T-helper 1 cell (primary cell): ENCODE measurements at regions not wholly inside any gene's neighbourhood (a gene's known extent, or its start where the extent isn't known, plus 50 kb on each side); places are given as distances from the start of the nearest gene placed in this dataset.
A peak's percentile ranks its signal among the peaks of the same experiment; 100 is the strongest.

Experiments
- DNase-seq, 5 donors: peaks; one replicate each; pipeline ENCODE4 v3.0.0-alpha.2; 2012 to 2020

- DNase-seq = no peak
Observed at GRCh38 chr2:53445383-53446070, 322.1 kb upstream of the CHAC2 start.

GRCh38 chr2:53442783-53443182 lies 324.8 kb upstream of the CHAC2 start:
- no peak for DNase-seq

- no peak for DNase-seq
Observed at GRCh38 chr2:53442093-53442492, 325.5 kb upstream of the CHAC2 start.

GRCh38 chr2:53438692-53439091 lies 328.9 kb upstream of the CHAC2 start:
- DNase-seq = no peak

GRCh38 chr2:53438100-53438499 lies 329.5 kb upstream of the CHAC2 start:
- no peak for DNase-seq

GRCh38 chr2:53437371-53437770 lies 330.2 kb upstream of the CHAC2 start:
- DNase-seq = no peak

GRCh38 chr2:53436882-53437281 lies 330.7 kb upstream of the CHAC2 start:
- DNase-seq = no peak

- no peak for DNase-seq
Observed at GRCh38 chr2:53435610-53436009, 332.0 kb upstream of the CHAC2 start.

- no peak for DNase-seq
Observed at GRCh38 chr2:53434466-53434865, 333.1 kb upstream of the CHAC2 start.

- DNase-seq = no peak
Observed at GRCh38 chr2:53432936-53433335, 334.7 kb upstream of the CHAC2 start.

GRCh38 chr2:53429901-53430300 lies 337.7 kb upstream of the CHAC2 start:
- no peak for DNase-seq

GRCh38 chr2:53424902-53425301 lies 342.7 kb upstream of the CHAC2 start:
- no peak for DNase-seq

- DNase-seq = no peak
Observed at GRCh38 chr2:53423465-53423864, 344.1 kb upstream of the CHAC2 start.

GRCh38 chr2:53422979-53423378 lies 344.6 kb upstream of the CHAC2 start:
- DNase-seq = peak in 1 of 5 donors; percentile 21

GRCh38 chr2:53417385-53417784 lies 350.2 kb upstream of the CHAC2 start:
- no peak for DNase-seq

GRCh38 chr2:53407363-53408080 lies 360.1 kb upstream of the CHAC2 start:
- DNase-seq = no peak

GRCh38 chr2:53403792-53404413 lies 363.7 kb upstream of the CHAC2 start:
- DNase-seq = no peak

- no peak for DNase-seq
Observed at GRCh38 chr2:53397085-53397484, 370.5 kb upstream of the CHAC2 start.

GRCh38 chr2:53381271-53381670 lies 386.3 kb upstream of the CHAC2 start:
- no peak for DNase-seq

GRCh38 chr2:53379547-53379946 lies 388.1 kb upstream of the CHAC2 start:
- no peak for DNase-seq

GRCh38 chr2:53378791-53379190 lies 388.8 kb upstream of the CHAC2 start:
- DNase-seq = no peak

GRCh38 chr2:53373126-53373525 lies 394.5 kb upstream of the CHAC2 start:
- DNase-seq = no peak

GRCh38 chr2:53366543-53366942 lies 401.1 kb upstream of the CHAC2 start:
- DNase-seq = no peak

- DNase-seq = no peak
Observed at GRCh38 chr2:53362934-53363333, 404.7 kb upstream of the CHAC2 start.
